H1 (cell line): ENCODE measurements at regions not wholly inside any gene's neighbourhood (a gene's known extent, or its start where the extent isn't known, plus 50 kb on each side); places are given as distances from the start of the nearest gene placed in this dataset.

Experiments used
- CTCF ChIA-PET: fragments of 300-600 bp; sonication (Branson Sonifier 250); formaldehyde crosslinking; loops from one replicate; lab custom pipeline; 2021; ENCODE audit not compliant: partially characterized antibody; lab: Charles Lee
- POLR2A ChIA-PET: fragments of 300-600 bp; sonication (Branson Sonifier 250); formaldehyde crosslinking; loops from one replicate; lab custom pipeline; 2021; ENCODE audit warnings: inconsistent platforms; ENCODE audit not compliant: partially characterized antibody; lab: Charles Lee
- DNase-seq, 2 experiments: peaks; one replicate each; pipeline versions ENCODE4 v3.0.0 to v3.0.0-alpha.2; 2010 to 2022; ENCODE audit warnings: low spot score in 2 of 2, low read depth in 1 of 2, mixed read lengths in 1 of 2
- FAIRE-seq: peaks from 2 replicates; lab custom pipeline; 2011; peaks lifted over from hg19 to GRCh38; lab: Jason Lieb, UNC
- H2AFZ ChIP-seq: 2 replicates; pipeline ENCODE4 v1.8.1; 2012; ENCODE audit warnings: low read length, inconsistent platforms
- H2AK5ac ChIP-seq: 2 replicates; pipeline ENCODE4 v1.6.1; 2013; ENCODE audit warnings: low read depth, low read length
- H2BK120ac ChIP-seq: replicated peaks from 2 replicates; pipeline ENCODE3; 2013; ENCODE audit warnings: low read depth, low read length, inconsistent platforms
- H2BK12ac ChIP-seq: 2 replicates; pipeline ENCODE4 v1.6.1; 2013; ENCODE audit warnings: low read depth, low read length
- H2BK15ac ChIP-seq: 2 replicates; pipeline ENCODE4 v1.6.1; 2013; ENCODE audit warnings: low read length
- H2BK20ac ChIP-seq: 2 replicates; pipeline ENCODE4 v1.6.1; 2013; ENCODE audit warnings: low read length
- H2BK5ac ChIP-seq: 2 replicates; pipeline ENCODE4 v1.6.1; 2013; ENCODE audit warnings: low read depth, low read length
- H3K14ac ChIP-seq: 2 replicates; pipeline ENCODE4 v1.6.1; 2013; ENCODE audit warnings: inconsistent platforms; ENCODE audit not compliant: insufficient read length
- H3K18ac ChIP-seq: 2 replicates; pipeline ENCODE4 v1.6.1; 2013; ENCODE audit warnings: low read length; ENCODE audit errors: extremely low read depth
- H3K23ac ChIP-seq: 2 replicates; pipeline ENCODE4 v1.6.1; 2013; ENCODE audit warnings: inconsistent platforms; ENCODE audit not compliant: insufficient read length
- H3K23me2 ChIP-seq: 2 replicates; pipeline ENCODE4 v1.6.1; 2013; ENCODE audit warnings: low read depth, low read length
- H3K27ac ChIP-seq: 2 replicates; pipeline ENCODE4 v1.6.1; 2011; ENCODE audit warnings: low read depth, low read length, inconsistent platforms
- H3K27me3 ChIP-seq, 4 experiments: replicated peaks in 1 of 4; 1 replicate in 1 of 4; 2 replicates in 3 of 4; pipeline versions ENCODE4 v1.6.1 to v1.8.1; 2011 to 2013; ENCODE audit warnings: low read length in 3 of 4, mild to moderate bottlenecking in 3 of 4, inconsistent platforms in 2 of 4, mixed read lengths in 2 of 4, moderate library complexity in 1 of 4; ENCODE audit not compliant: control insufficient read depth in 3 of 4, insufficient read depth in 3 of 4; ENCODE audit errors: extremely low read depth in 1 of 4
- H3K36me3 ChIP-seq, 4 experiments: 2 replicates each; pipeline versions ENCODE4 v1.6.1 to v1.8.1; 2011 to 2013; ENCODE audit warnings: mild to moderate bottlenecking in 4 of 4, low read length in 3 of 4, moderate library complexity in 2 of 4, control low read depth in 1 of 4, inconsistent platforms in 1 of 4; ENCODE audit not compliant: insufficient read depth in 4 of 4, control insufficient read depth in 2 of 4
- H3K4ac ChIP-seq: replicated peaks from 2 replicates; pipeline ENCODE3; 2013; ENCODE audit warnings: low read length, low read depth, mixed read lengths, inconsistent platforms; ENCODE audit not compliant: insufficient read length
- H3K4me1 ChIP-seq, 4 experiments: replicated peaks in 1 of 4; 1 replicate in 1 of 4; 2 replicates in 3 of 4; pipeline versions ENCODE4 v1.6.1 to v1.8.1; 2011 to 2013; ENCODE audit warnings: low read length in 3 of 4, inconsistent platforms in 2 of 4, mixed read lengths in 1 of 4; ENCODE audit not compliant: insufficient read depth in 4 of 4, control insufficient read depth in 3 of 4
- H3K4me2 ChIP-seq, 2 experiments: 2 replicates each; pipeline versions ENCODE4 v1.6.1 to v1.8.1; 2011 to 2013; ENCODE audit warnings: low read depth in 2 of 2, low read length in 2 of 2, control low read depth in 1 of 2, inconsistent platforms in 1 of 2, mild to moderate bottlenecking in 1 of 2; ENCODE audit not compliant: insufficient read depth in 1 of 2
- H3K4me3 ChIP-seq, 4 experiments: fragments of 200-600, 300-600 bp in 1 of 4; sonication (generic), shearing (Covaris generic), sonication (Bioruptor Twin) in 1 of 4; 2 replicates each; pipeline versions ENCODE4 v1.5.1 to v1.8.1; 2011 to 2016; ENCODE audit warnings: low read length in 4 of 4, low read depth in 3 of 4, control low read depth in 2 of 4, inconsistent platforms in 2 of 4, mild to moderate bottlenecking in 2 of 4, mixed read lengths in 1 of 4, moderate library complexity in 1 of 4; ENCODE audit not compliant: insufficient read depth in 2 of 4; ENCODE audit errors: extremely low read depth in 1 of 4
- H3K56ac ChIP-seq: replicated peaks from 2 replicates; pipeline ENCODE3; 2013; ENCODE audit warnings: low read depth, mild to moderate bottlenecking, mixed read lengths, low read length, inconsistent platforms; ENCODE audit not compliant: insufficient read length
- H3K79me1 ChIP-seq: 2 replicates; pipeline ENCODE4 v1.6.1; 2013; ENCODE audit warnings: low read depth, low read length, control low read depth
- H3K79me2 ChIP-seq, 2 experiments: 2 replicates each; pipeline versions ENCODE4 v1.6.1 to v1.8.1; 2012 to 2013; ENCODE audit warnings: low read length in 2 of 2, mild to moderate bottlenecking in 2 of 2, inconsistent platforms in 1 of 2; ENCODE audit not compliant: insufficient read depth in 2 of 2, control insufficient read depth in 1 of 2
- H3K9ac ChIP-seq, 4 experiments: replicated peaks in 1 of 4; 1 replicate in 1 of 4; 2 replicates in 3 of 4; pipeline versions ENCODE4 v1.6.1 to v1.8.1; 2011 to 2013; ENCODE audit warnings: low read depth in 3 of 4, low read length in 3 of 4, control low read depth in 2 of 4, mild to moderate bottlenecking in 2 of 4, moderate library complexity in 2 of 4, inconsistent platforms in 1 of 4; ENCODE audit errors: extremely low read depth in 1 of 4
- H3K9me3 ChIP-seq, 2 experiments: 2 replicates each; pipeline versions ENCODE4 v1.6.1 to v1.8.1; 2012 to 2013; ENCODE audit warnings: mild to moderate bottlenecking in 2 of 2, moderate library complexity in 2 of 2, control low read depth in 1 of 2, inconsistent platforms in 1 of 2, low read depth in 1 of 2, low read length in 1 of 2, mixed read lengths in 1 of 2; ENCODE audit not compliant: insufficient read depth in 2 of 2
- H4K20me1 ChIP-seq, 2 experiments: replicated peaks in 1 of 2; 2 replicates each; pipeline versions ENCODE3 to v1.8.1; 2011 to 2013; ENCODE audit warnings: inconsistent platforms in 2 of 2, low read length in 2 of 2, mild to moderate bottlenecking in 1 of 2; ENCODE audit not compliant: insufficient read depth in 2 of 2, control insufficient read depth in 1 of 2
- H4K5ac ChIP-seq: 2 replicates; pipeline ENCODE4 v1.6.1; 2013; ENCODE audit warnings: low read length, low read depth, mixed read lengths, inconsistent platforms; ENCODE audit not compliant: insufficient read length
- H4K8ac ChIP-seq: 2 replicates; pipeline ENCODE4 v1.8.0; 2013; ENCODE audit warnings: mild to moderate bottlenecking, moderate library complexity, low read length, inconsistent platforms; ENCODE audit not compliant: insufficient read depth; ENCODE audit errors: extremely low read depth
- H4K91ac ChIP-seq: replicated peaks from 2 replicates; pipeline ENCODE3; 2013; ENCODE audit warnings: low read length, mixed read lengths, inconsistent platforms; ENCODE audit not compliant: insufficient read length
- RBBP5 ChIP-seq: IDR thresholded peaks from 2 replicates; pipeline ENCODE4 v1.7.1; 2012; ENCODE audit warnings: low read depth, mild to moderate bottlenecking, inconsistent platforms, low read length, moderate library complexity, borderline replicate concordance
- WGBS, 2 experiments: shearing (Covaris generic) in 1 of 2; methylation state at CpG; one replicate each; pipeline versions ENCODE4 v1.1.6 to v1.1.7; 2013 to 2015; ENCODE audit warnings: low lambda C conversion rate in 2 of 2, mixed read lengths in 2 of 2, inconsistent platforms in 1 of 2, low coverage in 1 of 2, missing lambda C conversion rate in 1 of 2; ENCODE audit not compliant: insufficient replicate concordance in 2 of 2, insufficient coverage in 1 of 2, insufficient read length in 1 of 2; ENCODE audit errors: extremely low coverage in 1 of 2, missing lambda C conversion rate in 1 of 2; 5-methylcytosine and 5-hydroxymethylcytosine counted together

- Histone ChIP-seq H3K18ac (no peak overlapping the region), H2BK120ac (no peak overlapping the region), H3K27me3 (peaks cover 0 to 1% (median 0%) of the 10 kb centered on the region in 4 experiments; a peak in 1 of 7 replicates), H2BK20ac (no peak overlapping the region), H3K79me1 (no peaks in the 10 kb centered on the region), H4K91ac (no peak overlapping the region), H3K4ac (no peak overlapping the region), H4K8ac (no peak overlapping the region), H3K36me3 (no peaks in the 10 kb centered on the region), H4K20me1 (no peaks in the 10 kb centered on the region), H3K4me1 (no peaks in the 10 kb centered on the region), H3K4me2 (no peak overlapping the region), H3K9me3 (no peaks in the 10 kb centered on the region), H2AK5ac (no peak overlapping the region), H3K9ac (no peak overlapping the region), H3K56ac (no peak overlapping the region), H3K79me2 (no peaks in the 10 kb centered on the region), H3K23me2 (no peaks in the 10 kb centered on the region), H3K14ac (no peak overlapping the region), H4K5ac (no peak overlapping the region), H3K27ac (no peak overlapping the region), H2BK12ac (no peak overlapping the region), H3K23ac (no peak overlapping the region), H3K4me3 (no peak overlapping the region), H2BK5ac (no peak overlapping the region), H2BK15ac (no peak overlapping the region), H2AFZ (no peak overlapping the region)
- FAIRE-seq, result no peak
- no peak for DNase-seq
- 100% methylated on average over 1 of the region's 1 CpG; no CpG with 5 or more reads in 1 of the 2 experiments for WGBS, 2 experiments
- ChIA-PET POLR2A (no interaction called here), CTCF (interaction anchor here (0.6 to 1.2 kb wide), 3 partner anchors 18 to 1151 kb away, joined by 3 to 4 read pairs (median 3); no protein-coding TSS in a partner anchor)
- no peak for TF ChIP-seq RBBP5
Observed at GRCh38 chr7:16035392-16035791, 348.9 kb upstream of the MEOX2 start.
